Activated gamma-delta T cell treated with anti-CD3 and anti-CD28 coated beads, Interleukin-2, amount 50 U/mL, for 16 hours (primary cell): ENCODE measurements at regions not wholly inside any gene's neighbourhood (a gene's known extent, or its start where the extent isn't known, plus 50 kb on each side); places are given as distances from the start of the nearest gene placed in this dataset.

ENCODE experiments used
- DNase-seq: peaks from one replicate; pipeline ENCODE4 v3.0.0-alpha.2; 2020; ENCODE audit warnings: low read depth

DNA sequence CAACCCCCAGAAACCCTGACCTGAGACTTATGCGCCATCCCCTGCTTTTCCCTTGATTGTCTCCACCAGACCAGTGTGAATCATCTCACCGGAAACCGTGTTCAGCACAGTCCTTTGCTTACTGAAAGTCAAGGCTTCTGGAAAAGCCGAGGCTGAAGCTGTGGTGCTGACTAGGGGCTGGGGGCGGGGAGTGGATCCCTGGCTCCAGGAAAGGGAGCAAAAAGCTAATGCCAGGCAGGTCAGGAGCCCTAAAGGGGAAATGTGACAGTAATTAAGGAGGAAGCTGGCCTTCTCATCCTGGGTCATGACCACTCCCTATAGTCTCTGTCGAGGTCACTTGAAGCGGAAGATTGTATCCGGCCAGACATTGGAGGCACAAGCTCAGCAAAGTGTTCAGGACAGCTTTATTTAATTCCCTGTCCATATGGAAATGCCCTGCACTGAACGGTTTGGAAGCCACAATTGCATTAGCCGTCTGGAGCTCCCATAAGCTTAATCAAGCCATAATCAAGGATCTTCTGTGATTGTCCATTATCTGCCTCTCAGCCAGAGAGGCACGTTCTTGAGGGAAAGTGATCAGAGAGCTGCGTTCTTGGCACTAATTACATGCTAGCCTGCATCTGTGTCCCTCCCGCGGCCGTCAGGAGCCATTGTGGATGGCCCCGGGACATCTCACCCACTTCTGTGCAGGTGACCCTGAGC is 403.6 kb downstream of the RRAGC start:
- no peak for DNase-seq

DNA sequence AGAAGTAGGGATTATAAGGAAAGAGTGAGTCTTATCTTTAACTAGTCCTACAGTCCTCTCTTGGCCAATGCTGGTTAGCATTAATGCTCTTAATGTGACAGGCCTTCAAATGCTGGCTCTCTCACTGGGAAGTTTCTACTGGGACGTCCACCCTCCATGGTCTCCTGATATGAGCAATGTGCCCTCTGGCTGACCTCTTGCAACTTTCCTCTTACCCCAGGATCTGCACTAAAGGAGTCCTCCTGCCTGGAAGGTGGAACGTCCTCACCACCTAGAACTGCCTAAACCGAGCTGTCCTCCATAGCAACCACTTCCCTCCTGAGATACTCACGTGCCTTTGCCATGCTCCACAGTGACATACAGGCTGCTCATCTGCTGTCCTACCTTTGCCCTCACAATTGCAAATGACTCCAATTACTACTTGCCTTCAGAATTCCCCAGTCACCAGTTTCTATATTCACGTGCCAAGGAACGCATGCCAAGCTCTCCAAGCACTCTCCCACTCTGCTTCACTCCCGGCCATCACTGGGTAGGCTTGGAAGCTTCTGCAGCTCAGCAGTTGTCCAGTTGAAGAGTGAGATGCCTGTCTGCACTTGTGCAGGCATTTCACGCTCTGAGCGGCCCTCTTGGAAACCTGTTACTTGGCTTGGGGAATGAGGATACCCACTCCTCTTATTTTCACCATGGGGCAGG is 404.7 kb downstream of the RRAGC start:
- DNase-seq: no peak

GRCh38 chr1:38454236-38454635 is 405.3 kb downstream of the RRAGC start:
- DNase-seq: no peak

- DNase-seq: no peak
These were observed 405.7 kb upstream of the POU3F1 start for GRCh38 chr1:38452246-38452645.

- no peak for DNase-seq
These were observed 405.0 kb upstream of the POU3F1 start for GRCh38 chr1:38451541-38451993.

DNA sequence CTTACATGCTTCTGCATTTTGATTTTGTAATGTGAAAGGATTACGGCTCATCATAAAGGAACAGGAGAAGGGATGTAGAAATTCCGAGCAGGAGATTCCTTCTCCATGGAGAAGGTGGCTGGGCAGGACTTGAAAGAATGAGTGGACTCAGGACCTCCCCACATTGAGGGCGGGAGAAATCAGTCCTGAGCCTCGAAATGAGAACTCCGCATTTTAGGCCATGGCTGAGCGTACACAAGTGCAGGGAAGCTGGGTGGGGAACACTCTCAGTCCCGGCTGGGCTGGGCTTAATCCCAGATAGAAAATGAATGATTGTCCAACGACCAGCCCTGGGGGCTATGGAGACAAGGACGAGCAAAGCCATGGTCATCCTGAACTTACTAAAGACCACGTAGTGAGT is 402.3 kb upstream of the POU3F1 start:
- no peak for DNase-seq

DNA sequence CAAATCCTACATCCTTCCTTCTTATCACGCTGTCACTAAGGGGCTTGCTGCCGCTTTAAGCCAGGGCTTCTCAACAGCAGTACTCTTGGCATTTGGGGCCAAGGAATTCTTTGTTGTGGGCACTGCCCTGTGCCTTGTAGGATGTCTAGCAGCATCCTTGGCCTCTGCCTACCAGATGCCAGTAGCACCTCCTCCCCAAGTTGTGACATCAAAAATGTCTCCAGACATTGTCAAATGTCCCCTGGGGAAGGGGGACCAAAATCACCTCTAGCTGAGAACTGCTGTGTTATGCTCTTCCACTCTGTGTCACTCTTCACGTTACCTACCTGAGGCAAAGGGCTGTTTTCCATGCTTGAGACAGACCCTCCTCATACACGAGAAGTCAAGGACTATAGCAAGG is 400.3 kb upstream of the POU3F1 start:
- DNase-seq: no peak

GRCh38 chr1:38444770-38445442 is 398.3 kb upstream of the POU3F1 start:
- DNase-seq: no peak

DNA sequence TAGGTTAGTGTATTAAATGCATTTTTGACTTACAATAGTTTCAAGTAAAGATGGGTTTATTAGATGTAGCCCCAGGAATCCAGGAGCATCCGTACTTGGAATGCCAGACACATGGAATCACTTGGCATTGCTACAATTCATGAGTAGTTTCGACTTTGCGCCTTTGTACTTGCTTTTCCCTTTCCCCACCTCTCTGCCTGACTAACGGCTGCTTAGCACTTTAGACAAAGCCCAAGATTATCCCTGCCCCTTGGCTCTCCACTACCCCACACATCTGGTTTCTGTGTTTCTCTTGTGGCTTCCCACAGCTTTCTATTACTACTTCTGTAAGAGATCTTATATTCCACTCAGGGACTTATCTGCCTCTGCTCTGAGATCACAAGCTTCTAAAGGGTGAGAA is 397.7 kb upstream of the POU3F1 start:
- DNase-seq: no peak

DNA sequence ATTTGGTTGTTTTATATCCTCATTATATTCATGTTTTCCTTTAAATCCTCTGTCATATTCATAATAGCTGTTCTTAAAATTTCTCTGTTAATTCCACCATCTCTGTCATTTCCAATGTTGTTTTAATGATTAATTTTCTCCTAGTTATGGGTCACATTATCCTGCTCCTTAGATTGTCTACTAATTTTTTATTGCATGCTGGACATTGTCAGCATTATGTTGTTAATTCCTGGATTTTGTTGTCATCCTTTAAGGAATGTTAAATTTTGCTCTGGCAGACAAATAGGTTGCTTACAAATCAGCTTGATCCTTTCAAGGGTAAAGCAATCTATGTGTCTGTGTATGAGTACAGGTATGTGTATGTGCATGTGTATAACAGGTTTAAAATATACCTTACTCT is 393.8 kb upstream of the POU3F1 start:
- no peak for DNase-seq

DNA sequence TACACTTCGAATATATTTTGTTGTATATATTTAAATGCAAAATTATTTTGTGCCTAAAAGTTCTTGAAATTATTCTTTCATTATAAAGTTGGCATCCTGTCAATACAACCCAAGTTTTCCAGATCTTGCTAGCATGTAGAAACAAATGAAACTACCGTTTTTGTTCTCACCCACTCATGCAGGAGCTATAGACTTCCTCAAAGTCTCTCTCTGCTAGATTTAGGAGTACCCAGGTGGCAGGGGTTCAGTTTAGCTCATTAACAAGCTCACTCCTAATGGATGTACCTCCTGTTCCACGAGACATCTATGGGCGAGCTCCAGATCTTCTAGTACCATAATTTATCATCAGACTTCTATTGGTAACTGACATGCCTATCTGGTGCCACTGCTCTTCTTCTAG is 390.2 kb upstream of the POU3F1 start:
- no peak for DNase-seq

DNA sequence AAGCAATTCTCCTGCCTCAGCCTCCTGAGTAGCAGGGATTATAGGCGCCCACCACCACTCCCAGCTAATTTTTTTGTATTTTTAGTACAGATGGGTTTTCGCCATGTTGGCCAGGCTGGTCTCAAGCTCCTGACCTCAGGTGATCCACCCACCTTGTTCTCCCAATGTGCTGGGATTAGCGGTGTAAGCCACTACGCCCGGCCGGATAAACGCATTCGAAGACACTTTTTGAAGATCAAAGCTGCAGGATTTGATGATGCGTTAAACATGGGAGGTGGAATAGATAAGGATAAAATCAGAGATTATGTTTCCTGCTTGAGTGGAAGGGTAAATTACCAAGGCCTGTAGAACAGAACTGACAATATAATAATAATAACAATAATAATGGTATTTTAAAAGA is 389.4 kb upstream of the POU3F1 start:
- DNase-seq: no peak

DNA sequence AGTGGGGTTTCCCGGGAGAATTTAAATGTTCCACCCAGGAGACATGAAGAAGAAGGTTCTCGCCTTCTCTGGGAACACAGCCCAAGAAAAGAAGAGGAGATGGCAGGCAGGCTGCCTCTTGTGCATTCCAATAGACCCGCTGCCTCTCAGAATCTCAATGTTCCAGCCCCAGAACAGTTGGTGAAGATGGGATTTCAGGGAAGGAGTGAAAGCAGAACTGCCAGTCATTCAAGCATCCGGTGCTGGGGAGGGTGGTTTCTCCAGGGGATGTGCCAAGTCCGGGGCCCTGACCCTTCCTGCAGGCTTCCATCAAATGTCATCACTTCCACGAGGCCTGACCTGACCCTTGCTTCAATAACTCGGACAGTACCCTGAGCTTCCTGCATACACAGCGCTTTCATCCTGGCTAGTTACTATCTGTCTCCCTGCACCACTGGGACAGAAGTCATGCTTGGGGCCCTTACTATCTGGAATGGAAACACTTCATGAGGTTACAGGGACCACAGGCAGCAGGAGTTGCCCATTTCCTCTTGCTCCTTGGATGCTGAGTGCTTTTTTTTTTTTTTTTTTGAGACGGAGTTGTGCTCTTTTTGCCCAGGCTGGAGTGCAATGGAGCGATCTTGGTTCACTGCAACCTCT is 386.6 kb upstream of the POU3F1 start:
- no peak for DNase-seq

DNA sequence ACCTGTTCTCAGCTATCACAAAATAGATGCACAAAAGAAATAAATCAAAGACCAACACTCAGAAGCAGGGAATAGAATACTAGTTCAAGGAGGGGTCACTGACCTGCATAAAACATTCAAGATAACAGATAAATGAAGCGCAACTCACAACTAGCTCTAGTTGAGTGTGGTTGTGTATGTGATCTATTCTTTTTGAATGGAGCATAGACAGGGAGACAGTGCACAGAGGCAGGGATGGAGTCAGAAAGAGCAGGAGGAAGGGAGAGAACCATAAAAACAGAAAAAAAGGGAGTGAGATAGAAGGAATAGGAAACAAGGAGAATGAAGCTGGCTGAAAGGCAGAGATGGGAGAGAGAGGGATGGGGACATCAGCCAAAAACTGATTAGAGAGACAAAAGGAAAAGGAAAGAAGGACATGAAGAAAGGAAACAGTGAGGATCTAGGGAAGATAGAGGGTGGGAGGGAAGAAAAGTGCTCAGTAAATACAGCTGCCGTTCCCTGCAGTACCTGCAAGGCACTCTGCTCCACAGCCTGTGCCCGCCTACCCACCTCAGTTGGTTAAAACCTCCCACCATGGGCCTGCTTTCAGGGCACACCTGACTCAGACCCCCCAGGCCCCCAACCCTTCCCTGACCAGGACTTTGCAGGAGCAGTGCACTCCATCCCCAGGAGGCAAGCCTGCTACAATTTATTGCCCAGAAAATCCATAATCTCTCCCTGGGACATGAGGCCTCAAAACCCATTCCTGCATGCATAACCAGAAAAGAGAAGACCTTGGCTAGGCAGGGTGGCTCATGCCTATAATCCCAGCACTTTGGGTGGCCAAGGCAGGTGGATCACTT is 385.2 kb upstream of the POU3F1 start:
- no peak for DNase-seq

DNA sequence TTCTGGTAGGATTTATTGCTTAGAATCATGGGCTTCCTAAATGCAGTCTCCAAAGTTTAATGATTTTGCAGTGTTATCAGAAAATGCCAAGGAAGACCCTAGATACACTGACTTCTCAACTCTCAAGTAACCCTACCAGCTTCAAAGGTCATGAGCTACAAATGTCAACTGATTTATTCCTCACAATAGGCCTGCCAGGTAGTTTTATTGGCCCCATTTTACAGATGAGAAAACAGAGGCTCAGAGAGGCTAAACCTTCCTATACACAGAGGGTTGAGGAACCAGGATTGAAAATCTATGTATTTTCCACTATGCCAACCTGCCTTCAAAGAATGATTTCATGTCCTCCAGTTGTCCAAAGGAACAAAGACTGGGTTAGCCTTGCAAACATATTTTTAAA is 384.4 kb upstream of the POU3F1 start:
- no peak for DNase-seq

DNA sequence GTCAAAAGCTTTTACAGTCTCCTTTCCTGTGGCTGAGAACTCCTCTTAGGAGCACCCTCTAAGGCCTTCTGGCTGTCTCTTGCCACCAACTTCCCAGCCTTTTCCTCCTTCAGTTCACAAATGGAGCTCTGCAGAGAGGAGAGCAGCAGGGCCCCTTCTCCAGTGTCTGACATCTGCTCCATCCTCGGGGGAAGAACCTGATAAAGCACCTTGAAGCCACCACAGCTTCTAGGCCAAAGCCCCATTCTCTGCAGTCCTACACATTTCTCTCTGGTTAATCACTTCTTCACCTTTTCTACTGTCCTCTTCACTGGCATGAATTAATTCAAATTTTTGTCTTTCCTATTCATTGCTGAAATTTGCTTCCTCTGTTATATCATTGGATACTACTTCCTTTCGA is 378.1 kb upstream of the POU3F1 start:
- DNase-seq: no peak

DNA sequence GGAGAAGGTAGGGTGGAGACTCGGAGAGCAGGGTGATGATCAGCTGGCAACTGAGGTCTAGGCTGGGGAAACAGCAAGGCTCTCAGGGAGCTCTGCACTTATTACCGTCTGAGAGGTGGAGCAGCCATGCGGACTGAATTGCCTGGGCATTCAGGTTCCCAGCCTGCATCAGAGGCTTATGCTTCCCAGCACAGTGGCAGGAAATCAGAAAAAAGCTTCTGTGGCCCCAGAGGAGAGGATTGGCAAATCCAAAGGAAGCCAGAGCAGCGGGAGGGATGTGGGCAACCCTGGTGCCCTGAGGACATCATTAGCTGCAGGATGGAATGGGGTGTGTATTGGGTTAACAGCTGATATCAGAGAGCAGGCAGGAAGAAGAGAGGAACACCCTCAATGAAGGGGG is 374.1 kb upstream of the POU3F1 start:
- no peak for DNase-seq

DNA sequence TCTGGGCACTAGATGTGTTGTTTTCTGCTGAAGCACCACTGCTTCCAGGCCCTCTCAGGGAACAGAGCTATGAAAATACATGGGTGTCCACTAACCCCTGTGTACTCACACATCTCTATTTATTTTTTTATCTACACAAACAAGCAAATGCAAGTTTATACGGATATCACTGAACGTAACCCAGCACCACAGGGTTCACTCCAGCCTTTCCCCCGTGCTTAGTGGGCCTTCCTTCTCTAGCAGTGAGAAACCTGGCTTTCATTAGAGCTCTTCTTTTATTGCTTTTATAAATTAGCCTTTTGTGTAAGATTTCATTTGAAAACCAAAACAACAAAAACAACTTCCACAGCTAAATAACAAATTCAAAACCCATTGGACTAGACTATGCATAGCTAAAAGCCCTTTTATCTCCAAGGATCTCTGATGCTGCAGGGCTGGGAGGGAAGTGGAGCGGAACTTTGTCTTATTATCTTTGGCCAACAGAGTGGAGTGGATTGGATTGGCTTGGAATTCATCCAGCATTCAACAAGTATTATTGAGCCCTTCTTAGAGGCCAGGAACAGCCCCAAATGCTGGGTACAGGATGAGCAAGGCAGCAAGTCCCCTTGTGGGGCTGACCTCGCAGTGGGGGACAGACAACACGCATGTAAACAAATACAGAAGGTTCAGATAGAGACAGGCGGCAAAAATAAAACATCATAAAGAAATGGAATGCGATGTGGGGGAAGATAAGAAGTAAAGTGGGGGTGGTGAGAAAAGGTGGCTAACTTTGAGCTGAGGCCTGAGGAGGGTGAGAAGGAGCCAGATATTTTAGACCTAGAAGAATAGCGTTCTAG is 371.8 kb upstream of the POU3F1 start:
- no peak for DNase-seq

DNA sequence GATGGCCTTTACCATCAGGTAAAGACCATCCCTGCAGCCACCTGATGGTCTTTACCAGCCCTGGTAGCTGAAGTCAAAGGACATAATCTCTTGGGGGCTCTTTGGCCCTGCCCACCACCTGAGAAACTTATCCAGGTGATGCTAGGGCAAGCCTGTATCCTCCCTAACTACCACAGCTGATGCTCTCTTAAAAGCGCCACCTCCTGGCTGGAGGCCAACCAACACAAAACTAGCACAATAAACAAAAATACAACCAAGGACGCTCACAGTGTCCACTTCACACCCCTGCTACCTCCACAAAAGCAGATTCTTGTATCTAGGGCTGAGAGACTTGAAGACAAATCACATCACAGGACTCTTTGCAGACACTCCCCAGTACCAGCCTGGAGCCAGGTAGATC is 357.1 kb upstream of the POU3F1 start:
- DNase-seq: no peak

DNA sequence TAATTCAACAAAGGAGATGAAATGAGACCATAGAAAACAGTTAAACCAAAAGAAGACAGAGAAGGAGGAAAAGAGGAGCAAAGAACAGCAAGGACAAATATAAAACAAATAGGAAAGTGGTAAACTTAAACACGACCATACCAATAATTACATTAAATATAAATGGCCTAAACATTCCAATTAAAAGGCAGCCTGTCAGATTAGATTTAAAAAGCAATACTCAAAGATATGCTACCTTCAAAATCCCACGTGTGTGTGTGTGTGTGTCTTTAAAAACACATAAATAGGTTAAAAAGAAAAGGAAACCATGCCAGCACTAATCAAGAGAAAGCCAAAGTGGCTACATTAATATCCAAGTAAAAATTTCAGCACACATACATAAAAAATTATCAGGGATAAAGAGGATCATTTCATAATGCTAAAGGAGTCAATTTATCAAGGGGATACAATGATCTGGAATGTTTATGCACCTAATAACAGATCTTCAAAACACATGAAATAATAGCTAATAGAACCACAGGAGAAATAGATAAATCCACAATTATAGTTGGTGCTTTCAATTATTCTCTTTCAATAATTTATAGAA is 355.7 kb upstream of the POU3F1 start:
- no peak for DNase-seq

- no peak for DNase-seq
These were observed 350.0 kb upstream of the POU3F1 start for GRCh38 chr1:38396606-38397005.
